Dermis microvascular lymphatic vessel endothelial cell (primary cell): ENCODE measurements at regions not wholly inside any gene's neighbourhood (a gene's known extent, or its start where the extent isn't known, plus 50 kb on each side); places are given as distances from the start of the nearest gene placed in this dataset.
A peak's percentile ranks its signal among the peaks of the same experiment; 100 is the strongest.

Source experiments
- DNase-seq, 2 donors: peaks; one replicate each; pipeline versions ENCODE4 v3.0.0 to v3.0.0-alpha.2; 2010; ENCODE audit warnings: low read depth in 2 of 2

DNA sequence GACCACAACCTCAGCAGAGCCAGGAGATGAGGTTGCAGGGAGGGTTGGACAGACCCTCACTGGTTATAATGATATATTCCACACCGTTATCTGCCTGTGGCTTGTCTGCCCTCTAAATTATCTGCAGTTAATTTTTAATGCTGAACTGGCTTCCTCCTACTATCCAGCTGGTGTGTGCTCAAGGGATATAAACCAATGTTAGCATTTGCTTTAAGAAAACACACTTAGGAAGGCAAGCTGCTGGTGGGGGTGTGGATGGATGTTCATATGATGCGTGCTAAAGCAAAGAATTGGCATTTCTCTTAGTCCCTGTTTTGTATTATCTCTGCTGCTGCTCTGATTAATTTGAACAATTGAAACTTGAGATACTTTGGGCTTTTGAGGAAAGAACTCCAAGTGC is 132.2 kb upstream of the NPVF start:
- no peak for DNase-seq

GRCh38 chr7:25361387-25361786 is 133.1 kb upstream of the NPVF start:
- no peak for DNase-seq

GRCh38 chr7:25361863-25362262 is 133.6 kb upstream of the NPVF start:
- DNase-seq: no peak

- no peak for DNase-seq
Observed at GRCh38 chr7:25368599-25369201, 140.4 kb upstream of the NPVF start.

- no peak for DNase-seq
Observed at GRCh38 chr7:25369786-25370185, 141.5 kb upstream of the NPVF start.

- no peak for DNase-seq
Observed at GRCh38 chr7:25371972-25372371, 143.7 kb upstream of the NPVF start.

DNA sequence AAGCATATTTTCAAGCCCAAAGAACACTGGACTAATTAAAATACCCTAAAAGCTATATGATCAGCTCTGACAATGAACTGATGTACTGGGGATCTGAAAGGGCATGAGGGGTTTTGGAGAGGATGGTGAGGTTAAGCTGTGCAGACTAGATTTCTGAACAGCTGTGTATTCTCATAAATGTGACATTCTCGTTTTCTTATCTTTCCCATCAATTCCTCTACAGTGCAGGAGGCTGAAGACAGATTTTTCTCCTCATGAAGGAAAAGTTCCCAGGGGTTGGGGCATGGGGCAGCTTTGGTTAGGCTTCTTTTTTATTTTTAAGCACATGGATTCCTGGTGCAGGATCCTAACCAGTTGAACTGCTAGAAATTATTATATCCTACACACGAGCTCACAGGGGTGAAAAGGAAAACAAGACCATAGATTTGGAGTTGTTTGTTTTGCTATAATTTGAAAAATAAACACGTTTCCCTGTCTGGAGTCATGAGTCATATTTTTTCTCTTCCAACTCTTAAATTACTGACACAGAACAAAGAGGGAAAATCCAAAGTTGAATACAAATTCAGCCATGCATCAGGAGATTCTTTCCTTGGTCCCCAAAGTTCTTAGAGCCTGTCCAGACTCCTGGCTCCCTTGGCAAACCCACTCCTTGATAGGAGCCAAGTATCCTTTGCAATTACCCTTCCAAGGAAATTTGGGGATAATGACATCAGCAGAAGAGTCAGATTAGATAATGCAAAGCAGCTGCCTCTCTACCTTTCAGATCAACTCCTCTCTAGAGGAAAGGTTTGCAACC is 147.7 kb upstream of the NPVF start:
- no peak for DNase-seq

- DNase-seq: no peak
Observed at GRCh38 chr7:25379351-25380300, 151.3 kb upstream of the NPVF start.

GRCh38 chr7:25381818-25382589 is 153.7 kb upstream of the NPVF start:
- DNase-seq: no peak

DNA sequence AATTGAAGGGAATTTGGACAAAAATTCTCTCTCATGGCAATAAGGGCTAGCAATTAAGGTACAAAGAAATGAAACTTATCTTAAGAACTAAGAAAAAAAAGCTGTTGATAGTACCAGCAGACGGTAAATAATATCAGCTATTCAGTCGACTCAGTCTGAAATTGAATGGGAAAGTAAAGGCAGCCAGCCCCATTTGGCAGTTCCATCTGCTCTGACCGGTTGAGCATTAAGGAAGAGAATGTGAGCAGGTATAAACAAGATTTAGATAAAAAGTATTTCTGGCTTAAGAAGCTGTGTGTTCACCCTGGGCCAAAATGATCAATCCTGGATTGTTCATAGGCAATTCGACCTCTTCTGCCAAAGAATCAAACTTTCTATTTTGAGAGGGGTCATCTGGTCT is 154.6 kb upstream of the NPVF start:
- no peak for DNase-seq

DNA sequence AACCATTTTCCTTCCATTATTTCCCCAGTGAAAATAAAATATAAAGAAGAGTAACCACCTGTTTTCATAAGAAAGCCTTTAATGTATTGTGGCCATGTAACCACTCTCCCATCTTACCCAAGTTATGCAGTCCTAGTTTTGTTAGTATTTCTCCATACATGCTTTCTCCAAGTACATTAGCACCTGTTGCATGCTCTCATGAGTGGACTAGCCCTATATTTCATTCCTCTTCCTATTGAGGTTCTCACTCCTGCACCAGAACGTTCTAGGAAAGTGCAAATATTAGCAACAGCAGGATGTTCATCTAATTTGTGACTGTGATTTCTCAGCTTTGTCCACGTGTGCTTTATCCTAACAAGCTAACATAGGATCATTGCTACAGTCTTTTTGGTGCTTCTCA is 155.1 kb upstream of the NPVF start:
- no peak for DNase-seq

DNA sequence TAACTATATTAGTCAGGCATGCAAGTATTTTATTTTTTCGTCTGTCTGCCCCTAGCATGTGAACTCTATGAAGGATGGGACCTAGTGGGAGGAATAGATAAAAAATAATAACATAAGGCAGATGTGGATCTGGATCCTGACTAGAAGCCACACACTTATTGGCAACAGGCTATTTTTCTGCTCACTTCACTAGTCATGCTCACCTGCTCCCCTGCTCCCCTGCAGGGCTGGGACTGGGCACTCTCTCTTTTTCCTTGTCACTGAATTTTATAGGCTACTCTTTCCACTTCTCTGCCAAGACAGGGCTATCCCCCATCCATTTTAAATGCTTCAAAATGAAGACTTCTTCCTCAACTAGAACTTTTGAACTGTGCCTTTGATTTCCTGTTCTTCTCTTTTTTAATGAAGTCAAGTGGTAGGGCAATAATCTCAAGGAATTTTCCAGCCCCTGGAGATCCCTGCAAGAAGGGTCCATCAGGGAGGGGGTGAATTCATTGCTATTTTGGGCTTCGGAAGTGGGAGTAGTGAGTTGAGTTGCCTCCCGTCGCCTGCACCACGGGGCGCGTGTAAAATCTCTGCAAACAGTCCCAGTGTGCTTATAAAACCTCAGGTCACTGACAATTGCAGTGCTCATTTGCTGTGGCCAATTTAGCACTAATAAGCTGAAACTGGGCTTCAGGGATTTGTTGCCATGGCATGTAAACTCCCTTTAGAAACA is 156.7 kb upstream of the NPVF start:
- no peak for DNase-seq

GRCh38 chr7:25385506-25386136 is 157.3 kb upstream of the NPVF start:
- no peak for DNase-seq

DNA sequence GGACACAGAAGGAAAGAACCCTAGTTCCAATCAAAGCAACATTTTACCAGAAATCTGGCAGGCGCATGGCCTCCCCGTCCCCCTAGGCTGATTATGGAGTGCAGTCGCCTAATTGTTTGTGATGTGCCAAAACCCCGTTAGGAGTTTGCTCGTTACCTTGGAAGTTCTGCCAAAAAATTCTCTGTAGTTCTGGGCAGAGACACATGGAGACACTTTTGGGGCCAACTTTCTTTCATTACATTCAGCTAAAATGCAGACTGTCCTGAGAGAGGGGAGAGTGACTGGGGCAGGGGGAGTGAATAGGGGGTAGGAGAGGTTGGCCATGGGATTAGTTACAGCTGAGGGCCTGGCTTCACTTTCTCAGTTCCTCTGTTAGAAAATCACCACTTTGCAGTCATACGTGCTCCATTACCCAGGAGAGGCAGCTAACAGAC is 158.0 kb upstream of the NPVF start:
- no peak for DNase-seq

- no peak for DNase-seq
Observed at GRCh38 chr7:25388681-25389080, 160.4 kb upstream of the NPVF start.

DNA sequence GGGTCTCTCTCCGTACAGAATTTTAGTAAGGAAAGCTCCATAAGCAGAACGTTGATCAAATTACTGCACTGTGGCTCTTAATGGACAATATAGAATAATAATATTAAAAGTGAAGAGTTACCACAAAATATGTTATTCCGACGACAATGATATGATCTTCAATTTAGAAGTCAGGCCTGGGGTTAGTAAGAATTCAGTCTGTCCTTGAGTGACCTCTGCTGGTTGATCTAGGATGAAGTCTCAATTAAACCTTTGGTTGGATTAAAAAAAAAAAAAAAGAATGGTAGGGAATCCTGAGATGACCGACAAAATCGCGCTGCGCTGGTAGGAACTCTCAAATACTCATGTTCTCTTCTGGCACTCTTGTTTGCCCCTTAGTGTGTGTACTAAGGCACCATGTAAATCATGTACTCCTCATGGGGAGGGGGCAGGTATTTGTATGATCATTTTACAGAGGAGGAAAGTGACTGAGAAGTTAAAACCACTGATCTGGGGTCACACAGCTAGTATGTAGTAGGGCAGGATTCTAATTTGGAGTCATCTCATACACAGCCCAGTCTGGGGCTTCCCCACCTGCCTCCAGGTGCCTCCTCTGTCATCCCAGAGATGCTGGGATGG is 161.3 kb upstream of the NPVF start:
- DNase-seq: peak; percentile 15 to 42

DNA sequence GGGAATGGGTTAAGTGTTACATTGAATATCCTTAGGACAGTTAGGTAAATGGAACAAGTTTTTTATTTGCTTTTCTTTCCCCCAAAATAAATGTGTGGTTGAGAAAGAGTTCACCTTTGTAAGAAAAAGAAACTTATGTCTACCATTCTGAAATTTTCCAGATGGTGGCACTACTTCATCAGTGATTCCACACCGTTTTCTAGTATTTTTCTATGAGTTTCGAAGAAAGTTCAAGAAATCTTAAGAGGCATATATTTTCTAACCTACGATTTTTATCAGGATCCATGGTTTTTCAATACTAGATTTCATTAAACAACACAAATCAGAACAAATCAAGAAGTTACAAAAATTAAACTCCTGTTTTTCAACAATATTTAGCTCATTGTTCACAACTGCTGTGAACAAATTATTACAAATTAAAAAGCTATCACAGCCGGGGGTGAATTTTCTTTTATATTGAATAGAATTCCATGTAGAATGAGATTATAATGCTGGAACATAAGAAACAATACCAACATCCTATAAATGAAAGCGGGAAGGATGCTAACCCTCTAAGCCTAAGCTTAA is 163.1 kb upstream of the NPVF start:
- DNase-seq: peak in 1 of 2 donors; percentile 6

DNA sequence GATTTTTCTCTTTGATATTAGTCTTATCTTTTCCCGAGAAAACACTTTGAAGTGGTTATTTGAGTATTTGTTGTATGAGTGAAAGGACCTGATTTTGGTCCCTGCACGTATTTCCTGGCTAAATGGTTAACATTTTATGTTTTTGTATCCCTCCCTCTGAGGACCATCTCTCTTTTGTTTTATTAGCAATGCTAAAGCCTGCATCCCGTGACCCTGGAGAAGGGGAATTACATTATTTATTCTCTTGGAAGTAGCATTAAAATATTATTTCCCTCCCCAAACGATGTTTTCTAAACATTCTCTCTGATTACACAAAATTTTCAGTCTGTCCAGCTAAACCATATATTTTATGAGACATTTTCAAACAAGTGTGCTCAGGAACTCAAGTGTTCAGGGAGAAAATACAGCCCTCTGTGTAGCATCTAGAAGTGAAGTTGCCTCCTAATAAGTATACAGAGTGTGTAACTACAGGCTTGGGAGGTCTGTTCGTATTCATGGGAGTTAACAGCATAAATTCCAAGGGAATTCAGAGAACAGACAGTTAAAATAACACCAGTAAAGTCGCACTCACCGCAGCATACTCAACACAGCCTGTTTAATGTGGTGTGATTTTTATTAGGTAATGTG is 163.8 kb upstream of the NPVF start:
- no peak for DNase-seq
